ENCODE measurements at regions not wholly inside any gene's neighbourhood (a gene's known extent, or its start where the extent isn't known, plus 50 kb on each side); places are given as distances from the start of the nearest gene placed in this dataset.
"Not testable (repeated sequence)": the region's sequence is repeated elsewhere in the genome, so short reads cannot be mapped to it uniquely, and the experiment has no call there.

DNA sequence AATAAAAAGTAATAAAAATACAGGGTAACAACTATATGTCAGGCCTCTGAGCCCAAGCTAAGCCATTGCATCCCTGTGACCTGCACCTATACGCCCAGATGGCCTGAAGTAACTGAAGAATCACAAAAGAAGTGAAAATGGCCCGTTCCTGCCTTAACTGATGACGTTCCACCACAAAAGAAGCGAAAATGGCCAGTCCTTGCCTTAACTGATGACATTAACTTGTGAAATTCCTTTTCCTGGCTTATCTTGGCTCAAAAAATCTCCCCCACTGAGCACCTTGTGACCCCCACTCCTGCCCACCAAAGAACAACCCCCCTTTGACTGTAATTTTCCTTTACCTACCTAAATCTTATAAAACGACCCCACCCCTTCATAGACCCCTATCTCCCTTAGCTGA is 963.8 kb downstream of the FAM181B start:
- TF ChIP-seq, protein P1, sequence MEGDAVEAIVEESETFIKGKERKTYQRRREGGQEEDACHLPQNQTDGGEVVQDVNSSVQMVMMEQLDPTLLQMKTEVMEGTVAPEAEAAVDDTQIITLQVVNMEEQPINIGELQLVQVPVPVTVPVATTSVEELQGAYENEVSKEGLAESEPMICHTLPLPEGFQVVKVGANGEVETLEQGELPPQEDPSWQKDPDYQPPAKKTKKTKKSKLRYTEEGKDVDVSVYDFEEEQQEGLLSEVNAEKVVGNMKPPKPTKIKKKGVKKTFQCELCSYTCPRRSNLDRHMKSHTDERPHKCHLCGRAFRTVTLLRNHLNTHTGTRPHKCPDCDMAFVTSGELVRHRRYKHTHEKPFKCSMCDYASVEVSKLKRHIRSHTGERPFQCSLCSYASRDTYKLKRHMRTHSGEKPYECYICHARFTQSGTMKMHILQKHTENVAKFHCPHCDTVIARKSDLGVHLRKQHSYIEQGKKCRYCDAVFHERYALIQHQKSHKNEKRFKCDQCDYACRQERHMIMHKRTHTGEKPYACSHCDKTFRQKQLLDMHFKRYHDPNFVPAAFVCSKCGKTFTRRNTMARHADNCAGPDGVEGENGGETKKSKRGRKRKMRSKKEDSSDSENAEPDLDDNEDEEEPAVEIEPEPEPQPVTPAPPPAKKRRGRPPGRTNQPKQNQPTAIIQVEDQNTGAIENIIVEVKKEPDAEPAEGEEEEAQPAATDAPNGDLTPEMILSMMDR (conservative IDR thresholded peaks at IDR 0.05; ENCODE audit: low read length) = not testable (repeated sequence)
- TF ChIP-seq EZH2phosphoT487 (IDR thresholded peaks at IDR 0.05; ENCODE audit: borderline replicate concordance, low read depth, low read length) = not testable (repeated sequence)
